Hematopoietic multipotent progenitor cell (in vitro differentiated cells): ENCODE measurements at regions not wholly inside any gene's neighbourhood (a gene's known extent, or its start where the extent isn't known, plus 50 kb on each side); places are given as distances from the start of the nearest gene placed in this dataset.
"Not testable (repeated sequence)": the region's sequence is repeated elsewhere in the genome, so short reads cannot be mapped to it uniquely, and the experiment has no call there.

Experiments used
- DNase-seq, 3 donors: peaks; one replicate each; pipeline ENCODE4 v3.0.0-alpha.2; 2011 to 2015; ENCODE audit warnings: low read depth in 2 of 3, low spot score in 2 of 3

DNA sequence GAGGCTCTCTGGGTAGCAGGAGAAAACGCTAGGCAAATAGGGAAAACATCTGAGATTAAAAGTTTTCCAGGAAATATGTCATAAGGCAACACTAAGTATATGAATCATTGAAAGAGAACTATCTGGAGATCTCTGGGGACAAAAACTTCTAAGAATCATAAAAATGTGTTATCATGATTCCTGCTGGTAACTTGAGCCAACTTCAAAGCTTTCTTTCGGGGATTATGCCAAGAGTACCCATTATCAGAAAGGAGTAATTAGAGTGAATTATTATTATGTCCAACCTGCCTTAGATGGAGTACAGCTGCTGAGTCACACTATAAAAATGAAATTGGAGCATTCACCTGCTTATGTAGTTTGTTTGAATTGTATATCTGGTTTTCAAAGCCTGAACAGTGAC is 488.5 kb upstream of the SOX9 start:
- DNase-seq: no peak

DNA sequence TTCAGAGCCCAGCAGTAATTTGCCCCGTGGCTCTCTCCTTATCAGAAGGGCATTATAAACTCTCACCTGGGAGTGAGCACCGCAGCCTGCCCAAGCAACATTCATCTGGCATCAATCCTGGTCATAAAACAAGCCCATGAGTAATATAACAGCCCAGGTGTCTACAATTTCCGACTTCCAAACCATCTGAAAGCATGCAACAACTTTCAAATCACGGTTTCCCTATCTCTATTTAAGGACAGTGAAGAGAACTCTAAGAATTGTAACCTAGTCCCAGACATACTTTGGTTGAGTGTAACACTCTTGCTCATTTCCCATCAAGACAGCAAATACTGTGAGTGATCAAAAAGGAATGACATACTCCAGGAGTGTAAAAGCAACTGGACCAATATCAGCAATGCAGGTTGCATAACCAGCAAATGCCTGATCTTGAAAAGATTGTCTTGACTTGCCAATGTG is 487.4 kb upstream of the SOX9 start:
- no peak for DNase-seq

DNA sequence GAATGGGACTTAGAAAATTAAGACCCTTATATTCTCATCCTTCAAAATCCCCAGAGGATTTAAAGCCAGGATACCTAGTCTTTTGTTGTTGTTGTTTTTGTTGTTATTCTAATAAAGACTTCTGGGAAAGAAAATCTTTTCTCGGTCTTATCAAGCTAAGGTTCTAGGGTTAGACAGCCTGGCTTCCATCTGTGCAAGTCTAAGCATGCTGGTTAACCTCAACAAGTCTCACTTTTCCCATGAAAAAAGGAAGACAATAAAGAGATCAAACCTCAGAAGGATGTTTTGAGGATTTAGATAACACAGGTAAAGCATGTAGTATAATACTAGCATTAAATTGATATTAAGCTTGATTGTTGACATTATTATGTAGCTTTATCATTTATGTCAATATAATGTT is 486.4 kb upstream of the SOX9 start:
- no peak for DNase-seq

DNA sequence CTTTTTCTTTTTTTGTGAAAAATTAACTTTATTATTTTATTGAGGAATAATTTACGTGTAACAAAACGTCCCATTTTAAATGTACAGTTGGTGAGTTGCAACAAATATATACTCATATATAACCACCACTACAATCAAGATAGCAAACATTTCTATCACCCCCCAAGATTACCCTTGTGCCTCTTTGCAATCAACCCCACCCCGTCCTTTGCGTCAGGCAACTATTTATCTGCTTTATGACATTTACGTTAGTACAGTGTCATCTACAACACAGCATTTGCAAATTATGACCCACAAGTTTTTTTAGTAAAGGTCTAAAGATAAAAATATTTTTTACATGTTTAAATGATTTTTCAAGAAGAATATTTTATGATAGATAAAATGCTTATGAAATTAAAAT is 485.6 kb upstream of the SOX9 start:
- no peak for DNase-seq

DNA sequence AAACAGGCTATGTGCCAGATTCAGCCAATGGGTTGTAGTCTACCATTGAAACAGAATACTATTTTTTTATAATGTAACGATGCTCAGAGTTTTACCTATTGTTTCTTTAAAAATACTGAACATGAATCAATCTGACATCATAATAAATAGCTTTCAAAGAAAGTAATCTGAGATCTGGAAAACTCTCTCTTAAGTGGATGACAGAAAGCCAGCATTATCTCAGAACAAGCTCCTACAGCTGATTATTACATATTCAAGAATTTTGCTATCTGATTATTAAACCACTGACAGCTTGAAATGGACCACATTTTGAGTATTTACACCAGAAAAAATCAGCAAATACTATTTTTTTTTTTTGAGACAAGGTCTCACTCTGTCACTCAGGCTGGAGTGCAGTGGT is 484.2 kb upstream of the SOX9 start:
- no peak for DNase-seq

DNA sequence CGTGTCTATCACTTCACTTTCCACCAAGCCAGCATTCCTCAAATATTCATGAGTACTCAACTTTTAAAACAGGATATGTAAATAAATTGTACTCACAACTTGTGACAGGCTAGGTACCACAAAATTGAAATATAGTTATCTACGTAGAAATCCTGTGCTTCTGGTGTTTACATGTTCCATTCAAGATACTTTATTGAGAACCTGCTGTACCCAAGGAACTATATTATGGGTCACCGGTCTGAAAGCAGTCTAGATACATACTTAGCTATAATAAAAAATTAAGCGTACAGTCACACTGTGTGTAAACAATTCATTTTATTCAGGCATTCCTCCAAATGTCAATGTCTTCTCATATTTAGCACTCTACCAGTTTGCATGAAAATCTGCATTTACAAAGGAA is 482.2 kb upstream of the SOX9 start:
- no peak for DNase-seq

DNA sequence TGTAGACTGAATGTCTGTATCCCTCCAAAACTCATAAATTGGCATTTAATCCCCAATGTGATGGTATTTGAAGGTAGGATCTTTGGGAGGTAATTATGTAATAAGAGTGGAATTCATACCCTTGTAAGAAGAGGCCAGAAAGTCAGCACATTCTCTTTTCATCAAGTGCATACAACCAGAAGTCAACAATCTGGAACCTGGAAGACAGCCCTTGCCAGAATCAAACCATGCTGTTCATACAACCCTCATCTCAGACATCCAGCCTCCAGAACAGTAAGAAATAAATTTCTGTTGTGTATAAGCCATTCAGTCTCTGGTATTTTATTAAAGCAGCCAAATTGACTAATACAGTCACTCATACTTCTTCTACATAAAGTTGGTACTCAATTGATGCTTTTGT is 481.0 kb upstream of the SOX9 start:
- no peak for DNase-seq

DNA sequence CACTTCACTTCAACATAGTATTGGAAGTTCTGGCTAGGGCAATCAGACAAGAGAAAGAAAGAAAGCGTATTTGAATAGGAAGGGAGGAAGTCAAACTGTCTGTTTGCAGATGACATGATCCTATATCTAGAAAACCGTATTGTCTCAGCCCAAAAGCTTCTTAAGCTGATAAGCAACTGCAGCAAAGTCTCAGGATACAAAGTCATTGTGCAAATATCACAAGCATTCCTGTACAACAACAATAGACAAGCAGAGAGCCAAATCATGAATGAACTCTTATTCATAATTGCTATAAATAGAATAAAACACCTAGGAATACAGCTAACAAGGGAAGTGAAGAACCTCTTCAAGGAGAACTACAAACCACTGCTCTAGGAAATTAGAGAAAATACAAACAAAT is 473.9 kb upstream of the SOX9 start:
- DNase-seq: not testable (repeated sequence)

DNA sequence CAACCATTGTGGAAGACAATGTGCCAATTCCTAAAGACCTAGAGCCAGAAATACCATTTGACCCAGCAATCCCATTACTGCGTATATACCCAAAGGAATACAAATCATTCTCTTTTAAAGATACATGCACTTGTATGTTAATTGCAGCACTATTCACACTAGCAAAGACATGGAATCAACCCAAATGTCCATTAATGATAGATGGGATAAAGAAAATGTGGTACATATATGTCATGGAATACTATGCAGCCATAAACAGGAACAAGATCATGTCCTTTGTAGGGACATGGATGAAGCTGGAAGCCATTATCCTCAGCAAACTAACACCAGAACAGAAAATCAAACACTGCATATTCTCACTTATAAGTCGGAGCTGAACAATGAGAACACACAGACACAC is 472.5 kb upstream of the SOX9 start:
- not testable (repeated sequence) for DNase-seq

DNA sequence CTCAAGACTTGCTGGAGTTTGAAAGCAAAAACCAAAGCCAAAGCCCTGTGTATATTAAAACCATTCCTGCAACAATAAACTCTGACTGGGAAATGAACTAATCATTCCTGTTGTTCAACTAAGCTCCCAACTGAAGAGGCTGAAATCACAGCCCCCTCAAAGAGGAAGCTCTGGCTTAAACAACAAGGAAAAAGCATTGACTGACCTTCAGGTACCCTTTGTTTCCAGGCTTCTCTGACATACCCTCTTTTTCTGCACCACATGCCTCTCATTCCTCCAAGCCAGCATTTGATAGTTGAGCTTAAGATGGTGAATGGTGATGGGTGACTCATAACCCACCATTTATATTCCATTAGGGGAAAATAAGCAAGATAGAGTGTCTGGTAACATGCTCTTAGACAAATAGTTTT is 470.9 kb upstream of the SOX9 start:
- DNase-seq: no peak

DNA sequence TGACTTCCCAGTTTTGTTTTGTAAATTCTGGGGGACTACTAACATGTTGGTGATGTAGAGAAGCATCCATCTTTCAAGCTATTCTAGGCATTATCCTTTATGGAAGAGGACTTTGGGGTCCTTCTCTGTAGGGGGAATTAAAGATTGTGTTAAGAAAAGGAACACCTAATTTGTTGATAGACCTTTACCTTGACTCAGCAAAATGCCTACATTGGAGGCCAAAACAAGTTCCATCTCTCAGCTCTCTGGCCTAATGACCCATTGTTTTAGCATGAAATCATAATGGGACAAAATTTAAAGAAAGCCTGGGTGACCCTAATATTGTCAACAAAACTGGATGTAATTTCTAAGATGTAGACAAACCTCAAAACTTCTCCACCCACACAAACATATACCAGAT is 465.3 kb upstream of the SOX9 start:
- no peak for DNase-seq

DNA sequence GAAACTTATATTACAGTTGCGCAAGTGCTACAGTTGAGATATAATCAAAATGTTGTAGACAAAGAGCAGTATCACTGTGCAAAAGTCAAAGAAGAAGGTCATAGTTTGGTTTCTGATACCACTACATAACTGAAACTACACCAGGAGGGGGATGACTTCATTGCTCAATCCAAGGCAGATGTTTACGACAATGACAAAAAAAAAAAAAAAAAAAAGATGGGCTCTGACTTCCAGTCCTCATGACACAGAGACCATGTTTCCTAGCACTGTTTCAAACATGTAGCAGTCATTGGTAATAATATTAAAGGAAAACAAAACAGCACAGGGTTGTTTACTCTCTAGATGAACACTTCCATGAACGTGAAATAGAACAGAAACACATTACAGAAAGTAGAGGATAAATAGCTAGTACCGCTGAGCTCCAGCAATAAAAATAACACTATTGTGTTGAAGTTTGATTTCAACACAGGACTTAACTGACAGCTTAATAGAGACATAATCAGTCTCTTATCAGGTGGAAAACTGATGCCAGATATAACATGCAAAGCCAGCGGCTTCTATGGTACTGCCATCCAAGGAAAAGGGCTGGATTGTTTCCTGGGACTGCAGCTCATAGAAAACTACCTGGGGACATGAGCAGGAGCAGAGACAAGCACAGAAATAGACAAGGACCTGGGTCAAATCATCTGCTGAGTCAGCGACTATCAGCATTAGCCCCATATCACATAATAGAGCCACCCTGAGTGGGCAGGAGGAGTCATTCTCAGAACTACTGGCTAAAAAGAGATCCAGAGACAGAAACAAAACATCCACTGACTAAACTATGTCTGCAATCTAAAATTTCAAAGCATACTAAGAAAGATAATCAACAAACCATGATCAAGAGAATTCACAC is 463.6 kb upstream of the SOX9 start:
- DNase-seq: no peak

DNA sequence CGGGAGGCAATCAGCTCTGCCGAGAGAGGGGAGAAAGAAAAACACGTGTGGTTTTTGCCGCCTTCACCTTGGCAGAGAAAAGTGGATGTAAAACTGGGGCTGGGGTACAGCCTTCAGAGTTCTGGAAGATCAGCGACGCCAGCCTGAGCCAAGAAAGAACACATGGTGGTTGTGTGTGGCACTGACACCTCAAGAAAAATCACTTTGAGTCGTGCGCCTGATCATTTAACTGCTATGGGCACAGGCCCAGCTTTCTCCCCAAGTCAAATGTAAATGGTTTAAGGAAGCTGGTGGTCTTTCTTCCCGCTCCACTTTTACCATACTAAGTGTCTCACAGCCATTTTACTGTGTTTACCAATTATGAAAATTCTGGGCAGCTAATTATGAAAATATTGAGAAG is 461.8 kb upstream of the SOX9 start:
- no peak for DNase-seq

DNA sequence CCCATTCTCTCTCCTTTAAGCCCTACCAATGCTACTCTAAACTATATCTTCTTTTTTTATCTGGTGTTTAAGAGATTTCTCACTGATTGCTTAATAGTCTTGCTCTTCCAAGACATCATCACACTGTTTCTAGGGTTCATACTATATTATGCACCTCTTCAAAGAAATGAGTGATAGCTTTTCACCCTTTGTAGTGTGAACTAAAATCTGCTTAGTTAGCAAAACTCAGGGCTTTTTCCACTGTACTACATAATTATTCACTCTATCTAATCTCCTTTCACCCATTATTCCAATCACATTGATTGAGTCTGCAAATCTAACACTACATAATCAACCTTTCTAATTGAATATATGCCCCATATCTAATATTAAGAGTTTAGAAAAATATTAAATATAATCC is 456.0 kb upstream of the SOX9 start:
- no peak for DNase-seq

DNA sequence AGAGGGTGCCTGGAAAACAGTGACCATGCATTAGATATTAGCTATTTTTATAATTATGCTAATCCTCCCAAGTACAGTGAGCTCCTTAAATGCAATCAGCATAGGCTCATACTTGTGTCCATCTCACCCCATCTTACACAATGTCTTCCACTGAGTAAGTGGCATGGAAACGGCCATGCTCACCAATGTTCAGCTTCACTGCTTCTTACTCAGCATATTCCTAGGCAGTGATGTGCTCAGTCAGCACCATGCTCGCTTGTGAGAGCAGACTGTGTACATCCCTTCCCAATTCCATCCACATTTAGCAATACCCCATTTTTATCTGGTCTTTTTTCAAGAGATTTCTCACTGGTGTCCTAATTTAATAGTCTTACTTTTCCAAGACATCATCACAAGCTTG is 454.8 kb upstream of the SOX9 start:
- no peak for DNase-seq

DNA sequence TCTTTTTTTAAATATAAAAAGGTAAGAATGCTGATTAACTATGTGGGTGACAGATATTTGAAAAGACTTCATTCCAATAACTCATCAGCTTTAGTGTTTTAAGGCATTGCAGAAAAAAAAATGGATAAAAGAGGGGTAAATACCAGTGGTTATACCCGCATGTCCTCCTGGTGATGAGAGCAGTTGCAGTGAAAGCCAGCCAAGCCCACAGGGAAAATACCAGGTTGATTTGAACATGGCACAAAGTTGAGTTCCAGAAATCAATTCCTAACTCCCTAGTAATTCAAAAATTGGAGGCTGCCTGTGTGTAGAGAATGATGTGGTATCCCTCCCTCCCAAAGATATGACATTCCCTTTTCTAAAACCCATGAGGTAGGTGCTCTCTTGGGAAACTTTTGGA is 453.2 kb upstream of the SOX9 start:
- DNase-seq: no peak

DNA sequence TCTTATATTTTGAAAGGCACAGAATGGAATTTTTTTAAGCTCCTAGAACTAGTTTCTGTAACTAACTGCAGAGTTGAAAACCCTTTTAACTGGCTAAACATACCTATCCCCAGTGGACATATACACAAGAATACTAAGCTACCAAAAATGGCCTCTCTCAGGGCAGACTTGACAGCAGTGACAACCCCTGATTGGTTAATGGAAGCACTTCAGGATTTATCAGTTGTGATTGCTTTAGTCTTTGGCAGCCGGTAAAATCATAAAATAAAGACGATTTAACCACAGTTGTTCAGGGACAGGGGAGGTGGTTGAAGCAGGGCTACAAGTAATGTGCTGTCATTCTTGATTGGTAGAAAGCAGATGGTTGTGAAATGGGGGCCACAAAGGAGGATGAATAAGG is 452.0 kb upstream of the SOX9 start:
- no peak for DNase-seq

DNA sequence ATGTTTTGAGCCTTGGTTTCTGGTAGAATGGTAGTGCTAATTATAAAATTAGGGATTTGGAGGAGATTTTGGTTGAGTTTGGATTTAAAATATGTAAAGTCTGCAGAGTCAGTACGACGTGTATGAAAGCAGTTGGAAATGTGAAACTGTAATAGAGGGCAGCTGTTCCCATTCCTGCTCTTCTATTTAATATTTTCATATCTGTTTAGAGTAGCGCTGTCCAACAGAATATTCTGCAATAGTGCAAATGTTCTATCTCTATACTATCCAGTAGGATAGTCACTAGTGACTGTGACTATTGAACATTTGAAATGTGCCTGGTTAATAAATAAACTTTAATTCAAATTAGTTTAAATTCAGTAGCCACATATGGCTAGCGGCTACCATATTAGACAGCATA is 443.4 kb upstream of the SOX9 start:
- DNase-seq: no peak

DNA sequence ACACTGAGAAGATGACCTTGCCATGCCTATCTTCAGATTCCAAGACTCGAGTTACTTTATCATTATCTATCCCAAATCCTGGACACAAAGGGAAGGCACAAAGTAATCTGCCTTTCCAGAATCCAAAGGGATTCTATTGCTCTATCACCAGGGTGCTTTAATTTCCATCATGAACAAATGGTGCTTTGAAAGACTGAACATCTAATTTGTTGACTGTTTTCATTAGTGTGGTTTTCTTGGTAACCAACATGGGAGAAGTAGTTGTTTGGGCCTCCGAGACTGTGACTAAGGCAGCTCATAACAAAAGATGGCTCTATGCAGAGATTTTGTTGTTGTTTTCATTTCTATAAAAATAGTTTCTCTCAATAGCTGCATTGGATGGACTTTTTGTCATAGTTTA is 441.0 kb upstream of the SOX9 start:
- no peak for DNase-seq

DNA sequence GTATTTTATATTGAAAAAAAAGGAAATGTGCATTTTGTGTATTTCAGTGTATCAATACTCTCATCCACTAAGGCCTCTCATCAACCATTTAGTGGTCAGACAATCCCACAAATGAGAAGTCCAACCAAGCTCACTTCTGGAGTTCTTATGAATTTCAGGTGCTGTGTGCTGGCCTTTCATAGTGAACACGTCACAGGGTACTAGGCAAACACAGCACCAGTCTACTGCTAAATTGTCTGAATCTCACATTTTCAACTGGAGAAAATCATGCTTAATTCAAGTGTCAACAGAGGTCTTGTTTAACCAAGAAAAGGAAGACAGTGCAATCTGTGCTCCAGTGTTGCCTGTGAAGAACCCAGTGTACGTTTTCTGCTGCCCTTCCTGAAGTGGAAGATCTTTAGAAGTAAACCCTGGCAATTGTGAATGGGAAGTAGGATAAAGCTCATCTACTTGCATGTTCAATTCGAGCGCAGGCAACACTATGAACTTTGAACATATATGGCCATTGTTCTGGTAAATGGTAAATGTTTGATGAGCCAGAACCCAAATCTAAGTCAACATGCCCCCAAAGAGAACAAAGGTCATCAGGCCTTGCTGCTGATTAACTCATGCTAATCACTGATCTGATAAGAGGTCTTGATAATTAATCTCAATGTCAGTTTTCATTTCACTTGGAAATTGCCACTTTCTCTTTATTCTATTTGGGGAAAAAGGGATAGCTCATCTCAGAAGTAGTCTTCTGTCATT is 439.2 kb upstream of the SOX9 start:
- no peak for DNase-seq

DNA sequence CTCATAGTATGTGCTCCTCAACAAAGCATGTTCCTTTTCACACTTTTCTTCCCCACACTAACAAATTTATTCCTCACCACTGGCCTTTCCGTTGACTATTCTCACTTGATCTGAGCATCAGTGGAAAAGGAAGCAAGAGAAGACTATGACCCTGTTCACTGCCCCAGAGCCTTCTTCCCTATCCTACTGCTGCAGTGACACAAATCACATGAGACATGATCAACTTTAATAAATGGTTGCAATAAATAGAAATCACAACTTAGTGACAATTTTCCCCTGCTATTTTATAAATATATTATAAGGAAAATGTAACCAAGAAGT is 438.7 kb upstream of the SOX9 start:
- DNase-seq: no peak

DNA sequence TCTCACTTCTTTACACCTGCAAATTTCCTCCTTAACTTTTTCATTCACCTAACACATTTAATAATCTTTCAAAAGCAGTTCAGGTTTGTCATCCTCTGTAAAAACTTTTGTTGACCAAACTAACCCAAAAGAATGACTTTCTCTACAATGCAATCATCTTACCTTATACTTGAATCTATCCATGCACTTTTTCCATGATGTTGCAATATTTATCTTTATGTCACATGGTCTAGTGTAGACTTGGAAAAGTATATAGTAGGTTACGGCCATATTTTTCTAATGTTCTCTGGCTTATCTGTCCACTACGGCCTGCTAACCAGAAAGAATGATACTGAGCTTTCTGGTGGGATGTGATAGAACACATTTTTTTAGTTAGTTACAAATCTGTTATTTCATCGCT is 431.0 kb upstream of the SOX9 start:
- no peak for DNase-seq
